Loucy (cell line): ENCODE measurements at regions not wholly inside any gene's neighbourhood (a gene's known extent, or its start where the extent isn't known, plus 50 kb on each side); places are given as distances from the start of the nearest gene placed in this dataset.

Source experiments
- CTCF ChIP-seq: fragments of 200-600 bp; sonication (generic); conservative IDR thresholded peaks from 2 replicates; pipeline ENCODE4 v1.5.1; 2014; ENCODE audit warnings: mild to moderate bottlenecking, antibody characterized with exemption, low read length
- EZH2phosphoT487 ChIP-seq: fragments of 200-600 bp; IDR thresholded peaks from 2 replicates; pipeline ENCODE4 v1.6.1; 2018; ENCODE audit warnings: antibody characterized with exemption, mild to moderate bottlenecking, moderate library complexity, borderline replicate concordance

DNA sequence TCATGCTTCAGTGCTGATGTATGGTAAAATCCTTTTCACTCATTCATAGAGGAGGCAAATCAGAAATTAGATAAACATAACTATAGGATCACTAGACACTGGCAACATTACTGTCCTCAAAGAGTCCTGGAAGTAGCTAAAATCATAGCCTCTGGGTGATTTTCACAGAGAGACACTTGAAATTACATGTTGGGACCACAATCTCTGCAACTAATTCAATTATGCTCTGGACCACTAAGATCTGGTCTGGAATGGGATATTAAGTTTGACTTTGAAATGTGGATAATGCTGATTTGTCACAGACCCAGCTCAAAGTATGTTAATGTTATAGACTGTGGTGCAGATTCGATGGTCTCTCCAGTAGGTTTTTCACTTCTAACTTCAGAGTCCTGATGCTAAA lies 214.6 kb upstream of the CCNH start:
- TF ChIP-seq EZH2phosphoT487 (no peak), CTCF (no peak)
